A673 (cell line): ENCODE measurements at regions not wholly inside any gene's neighbourhood (a gene's known extent, or its start where the extent isn't known, plus 50 kb on each side); places are given as distances from the start of the nearest gene placed in this dataset.

Source experiments
- BruUV-seq: library from RNA; stranded (reverse); fragments of 400-500 nt; replicated peaks from 2 replicates; lab custom pipeline; 2021; lab: Mats Ljungman, UMichigan
- CTCF ChIA-PET: fragments of 300-600 bp; sonication (Branson Sonifier 250); formaldehyde crosslinking; loops from one replicate; lab custom pipeline; 2022; ENCODE audit warnings: antibody characterized with exemption; lab: Charles Lee
- POLR2A ChIA-PET: fragments of 300-600 bp; sonication (Branson Sonifier 250); formaldehyde crosslinking; loops from one replicate; lab custom pipeline; 2022; ENCODE audit warnings: antibody characterized with exemption; ENCODE audit not compliant: low non-redundant PET; lab: Charles Lee
- DNase-seq: peaks from one replicate; pipeline ENCODE4 v3.0.0-alpha.2; 2015; ENCODE audit warnings: low spot score
- H3K27ac ChIP-seq: fragments of 200-600 bp; sonication (generic); 2 replicates; pipeline ENCODE4 v1.5.1; 2016; ENCODE audit warnings: mixed run types, low read depth, mild to moderate bottlenecking, mixed read lengths, antibody characterized with exemption, low read length; ENCODE audit not compliant: poor library complexity, severe bottlenecking
- H3K27me3 ChIP-seq: fragments of 200-600 bp; sonication (generic); replicated peaks from 2 replicates; pipeline ENCODE4 v1.6.1; 2017; ENCODE audit warnings: mixed run types, low read depth, mild to moderate bottlenecking, mixed read lengths, antibody characterized with exemption, low read length; ENCODE audit not compliant: insufficient read depth, poor library complexity
- H3K36me3 ChIP-seq: fragments of 200-600 bp; sonication (generic); 2 replicates; pipeline ENCODE4 v1.6.1; 2016; ENCODE audit warnings: mixed run types, mild to moderate bottlenecking, mixed read lengths, antibody characterized with exemption, low read length; ENCODE audit not compliant: insufficient read depth, poor library complexity, severe bottlenecking
- H3K4me1 ChIP-seq: fragments of 200-600 bp; sonication (generic); 2 replicates; pipeline ENCODE4 v1.6.1; 2017; ENCODE audit warnings: mixed run types, mild to moderate bottlenecking, mixed read lengths, antibody characterized with exemption, low read length; ENCODE audit not compliant: insufficient read depth, poor library complexity, severe bottlenecking
- H3K4me3 ChIP-seq: fragments of 200-600 bp; sonication (generic); 2 replicates; pipeline ENCODE4 v1.5.1; 2016; ENCODE audit warnings: low read depth, mixed run types, mild to moderate bottlenecking, mixed read lengths, low read length; ENCODE audit not compliant: poor library complexity, severe bottlenecking
- H3K9me3 ChIP-seq: fragments of 200-600 bp; sonication (generic); 2 replicates; pipeline ENCODE4 v1.6.1; 2016; ENCODE audit warnings: mixed run types, low read depth, mild to moderate bottlenecking, mixed read lengths, antibody characterized with exemption, low read length; ENCODE audit not compliant: poor library complexity, severe bottlenecking
- CTCF ChIP-seq: fragments of 300-800, 200-600 bp; sonication (generic); conservative IDR thresholded peaks from 2 replicates; pipeline ENCODE4 v1.5.1; 2017; ENCODE audit warnings: low read depth, mild to moderate bottlenecking, antibody characterized with exemption, low read length, moderate library complexity, mixed read lengths
- EZH2 ChIP-seq: fragments of 200-600 bp; sonication (generic); IDR thresholded peaks from 2 replicates; pipeline ENCODE4 v1.6.1; 2017; ENCODE audit warnings: borderline replicate concordance, low read depth, mild to moderate bottlenecking, mixed read lengths, antibody characterized with exemption, low read length; ENCODE audit not compliant: poor library complexity, severe bottlenecking
- intact Hi-C: fragments of 100-400 bp; cut with micrococcal nuclease; formaldehyde crosslinking; loops from one replicate; pipeline ENCODE4 v1.10.0; 2022; ENCODE audit not compliant: unreplicated experiment

DNA sequence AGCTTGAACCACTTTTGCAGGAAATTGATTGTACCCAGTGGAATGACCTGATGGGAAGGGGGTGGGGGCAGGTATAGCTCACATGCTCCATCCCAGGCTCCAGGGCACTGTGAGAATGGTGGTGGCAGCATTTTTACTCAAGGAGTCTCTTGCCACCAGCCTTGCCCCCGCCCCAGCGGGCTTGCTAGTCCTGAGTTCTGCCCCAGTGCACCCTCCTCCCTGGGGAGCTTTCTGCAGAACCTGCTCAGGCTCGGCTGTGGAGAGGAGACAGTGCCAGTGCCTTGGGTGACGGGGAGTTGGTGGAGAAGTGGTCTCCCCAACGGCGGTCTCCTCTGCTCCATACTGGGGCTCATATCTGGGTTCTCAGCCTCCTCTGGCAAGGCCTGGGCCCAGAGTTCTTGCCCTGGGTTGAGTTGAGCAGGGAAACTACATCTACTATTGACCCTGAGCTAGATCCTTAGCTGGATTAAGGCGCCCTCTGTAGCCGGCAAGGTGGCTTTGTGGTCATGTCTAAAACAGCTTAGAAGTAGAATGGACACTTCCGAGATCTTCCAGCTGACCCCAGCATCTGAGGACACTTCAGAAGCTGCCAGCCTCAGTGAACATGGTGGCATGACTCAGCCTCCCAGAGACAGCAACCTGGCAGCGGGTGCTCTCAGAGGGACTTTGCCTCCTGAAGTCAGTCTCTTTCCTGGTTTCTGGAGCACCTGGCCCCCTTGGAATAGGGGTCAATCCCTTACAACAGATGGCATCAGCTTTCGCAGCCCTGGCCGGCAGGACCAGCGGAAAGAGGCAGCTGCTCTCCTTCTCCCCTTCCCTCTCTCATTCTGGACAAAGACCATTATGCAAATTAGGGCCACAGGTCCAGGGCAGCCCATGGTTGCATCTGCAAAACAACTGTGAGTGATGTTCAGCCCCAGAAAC lies 363.4 kb upstream of the MKI67 start:
- CTCF ChIA-PET, result no interaction called here
- no TSS peak for BruUV-seq
- Histone ChIP-seq H3K27me3 (no peaks in the 10 kb centered on the region), H3K36me3 (no peaks in the 10 kb centered on the region), H3K4me3 (no peak overlapping the region), H3K4me1 (no peaks in the 10 kb centered on the region), H3K9me3 (no peaks in the 10 kb centered on the region), H3K27ac (no peak overlapping the region)
- intact Hi-C loops, result no loop called here
- no peak for DNase-seq
- TF ChIP-seq CTCF, result no peak
- TF ChIP-seq EZH2, result no peak
- POLR2A ChIA-PET, result no interaction called here

DNA sequence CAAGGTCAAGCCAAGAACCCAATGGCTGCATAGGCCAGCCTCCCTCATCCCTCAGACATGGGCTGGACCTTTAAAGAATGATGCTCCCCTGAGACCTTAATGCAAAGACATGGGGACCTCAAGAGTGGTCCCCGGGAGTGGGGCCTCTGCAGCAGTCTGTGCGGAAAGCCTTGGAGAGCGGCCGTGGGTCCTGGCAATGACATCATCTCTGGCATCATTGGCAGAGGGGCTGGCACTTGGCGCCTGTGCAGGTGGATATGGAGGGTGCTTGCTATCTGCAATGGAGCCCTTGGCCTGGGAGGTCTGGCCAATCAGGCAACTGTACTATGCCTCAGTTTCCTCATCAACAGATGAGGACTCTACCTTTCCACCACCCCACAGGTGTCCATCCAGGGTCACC lies 365.5 kb upstream of the MKI67 start:
- no peak for DNase-seq
- Histone ChIP-seq H3K27me3 (no peaks in the 10 kb centered on the region), H3K9me3 (no peaks in the 10 kb centered on the region), H3K27ac (no peak overlapping the region), H3K36me3 (no peaks in the 10 kb centered on the region), H3K4me3 (no peak overlapping the region), H3K4me1 (no peaks in the 10 kb centered on the region)
- CTCF ChIA-PET, result no interaction called here
- POLR2A ChIA-PET, result no interaction called here
- intact Hi-C loops, result no loop called here
- no peak for TF ChIP-seq CTCF
- no peak for TF ChIP-seq EZH2
- no TSS peak for BruUV-seq

DNA sequence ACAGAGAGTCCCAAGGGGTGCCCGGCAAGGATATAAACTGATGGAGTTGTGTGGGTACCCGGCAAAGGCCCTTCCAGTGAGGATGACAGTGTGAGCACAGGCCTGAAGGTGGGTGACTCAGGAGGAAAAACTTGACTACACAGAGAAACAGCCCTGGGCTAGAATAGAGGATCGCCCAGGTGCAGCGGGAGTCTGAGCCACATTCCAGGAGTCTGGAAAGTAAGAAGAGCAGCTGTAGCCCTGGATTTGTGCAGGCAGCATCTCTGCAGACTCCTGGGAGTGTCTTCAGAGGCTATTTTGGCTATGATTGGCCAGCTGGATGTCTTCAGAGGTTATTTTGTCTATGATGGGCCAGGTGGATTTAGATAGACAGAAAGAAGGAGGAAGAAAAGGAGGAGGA lies 367.6 kb upstream of the MKI67 start:
- intact Hi-C loops, result no loop called here
- no peak for TF ChIP-seq CTCF
- TF ChIP-seq EZH2, result no peak
- ChIA-PET POLR2A (no interaction called here), CTCF (no interaction called here)
- no peaks in the 10 kb centered on the region for H3K27me3 ChIP-seq
- H3K36me3 ChIP-seq, result no peaks in the 10 kb centered on the region
- H3K4me1 ChIP-seq, result no peaks in the 10 kb centered on the region
- H3K4me3 ChIP-seq, result no peak overlapping the region
- H3K9me3 ChIP-seq, result no peaks in the 10 kb centered on the region
- BruUV-seq, result no TSS peak
- DNase-seq, result no peak
- no peak overlapping the region for H3K27ac ChIP-seq
